ENCODE measurements at regions not wholly inside any gene's neighbourhood (a gene's known extent, or its start where the extent isn't known, plus 50 kb on each side); places are given as distances from the start of the nearest gene placed in this dataset.

GRCh38 chr4:130479020-130479419 lies 1383.1 kb downstream of the C4orf33 start:
- TF ChIP-seq CTCF (IDR thresholded peaks at IDR 0.05), result no peak
- no peak for TF ChIP-seq ZFX (IDR thresholded peaks at IDR 0.05; ENCODE audit: borderline replicate concordance)
